GM23248 (cell line): ENCODE measurements at regions not wholly inside any gene's neighbourhood (a gene's known extent, or its start where the extent isn't known, plus 50 kb on each side); places are given as distances from the start of the nearest gene placed in this dataset.

Experiments used
- EZH2 ChIP-seq: fragments of 200-600 bp; sonication (generic); IDR thresholded peaks from 2 replicates; pipeline ENCODE4 v1.6.1; 2018; ENCODE audit warnings: antibody characterized with exemption, mild to moderate bottlenecking; ENCODE audit not compliant: insufficient read depth, poor library complexity, severe bottlenecking
- EZH2phosphoT487 ChIP-seq: fragments of 200-600 bp; sonication (generic); IDR thresholded peaks from 2 replicates; pipeline ENCODE4 v1.6.1; 2018; ENCODE audit warnings: antibody characterized with exemption, moderate library complexity, mild to moderate bottlenecking, low read depth; ENCODE audit not compliant: insufficient read depth

DNA sequence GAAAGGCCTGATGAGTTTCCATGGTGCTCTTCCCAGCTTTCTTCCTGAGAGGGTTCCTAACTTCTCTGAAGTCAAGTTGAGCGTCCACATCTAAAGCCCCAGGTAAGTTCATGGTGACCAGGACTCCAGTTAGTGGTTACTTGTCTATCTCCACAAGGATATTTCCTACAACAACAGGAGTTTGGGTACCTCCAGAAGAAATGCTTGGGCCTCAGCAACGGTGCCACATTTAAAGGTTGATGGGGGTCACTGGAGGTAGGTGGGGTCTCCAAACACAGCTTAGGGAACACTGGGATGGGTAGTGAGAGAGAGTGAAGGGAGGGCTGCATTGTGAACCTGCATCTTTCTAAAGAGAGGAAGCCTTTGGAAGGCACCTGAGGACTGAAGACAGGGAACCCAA, 123.4 kb downstream of the BOD1 start:
- TF ChIP-seq EZH2 (no peak), EZH2phosphoT487 (no peak)
